Fibroblast of skin of right biceps (primary cell): ENCODE measurements at regions not wholly inside any gene's neighbourhood (a gene's known extent, or its start where the extent isn't known, plus 50 kb on each side); places are given as distances from the start of the nearest gene placed in this dataset.
"Not testable (repeated sequence)": the region's sequence is repeated elsewhere in the genome, so short reads cannot be mapped to it uniquely, and the experiment has no call there.

ENCODE experiments used
- DNase-seq: peaks from one replicate; pipeline ENCODE4 v3.0.0-alpha.2; 2013

GRCh38 chr1:118828038-118828437, 160.1 kb downstream of the TBX15 start:
- DNase-seq, result peak; percentile 61

- DNase-seq, result no peak
Measured at GRCh38 chr1:118827636-118828035, 160.5 kb downstream of the TBX15 start.

GRCh38 chr1:118827207-118827606, 160.9 kb downstream of the TBX15 start:
- no peak for DNase-seq

- DNase-seq, result no peak
Measured at GRCh38 chr1:118826669-118827068, 161.5 kb downstream of the TBX15 start.

GRCh38 chr1:118825619-118826018, 162.5 kb downstream of the TBX15 start:
- DNase-seq, result no peak

GRCh38 chr1:118821801-118822200, 166.3 kb downstream of the TBX15 start:
- DNase-seq, result peak; percentile 27

GRCh38 chr1:118820864-118821263, 167.3 kb downstream of the TBX15 start:
- no peak for DNase-seq

- DNase-seq, result no peak
Measured at GRCh38 chr1:118815909-118816308, 172.2 kb downstream of the TBX15 start.

GRCh38 chr1:118812555-118812954, 175.6 kb downstream of the TBX15 start:
- no peak for DNase-seq

- DNase-seq, result no peak
Measured at GRCh38 chr1:118811156-118811555, 177.0 kb downstream of the TBX15 start.

- DNase-seq, result no peak
Measured at GRCh38 chr1:118809586-118809985, 178.6 kb downstream of the TBX15 start.

- DNase-seq, result not testable (repeated sequence)
Measured at GRCh38 chr1:118803128-118803527, 185.0 kb downstream of the TBX15 start.

GRCh38 chr1:118791094-118791691, 196.9 kb downstream of the TBX15 start:
- DNase-seq, result no peak

GRCh38 chr1:118788463-118788862, 199.7 kb downstream of the TBX15 start:
- DNase-seq, result peak; percentile 94

- peak; percentile 31 for DNase-seq
Measured at GRCh38 chr1:118786454-118787155, 201.5 kb downstream of the TBX15 start.

GRCh38 chr1:118785246-118785645, 202.9 kb downstream of the TBX15 start:
- peak; percentile 83 for DNase-seq

- DNase-seq, result no peak
Measured at GRCh38 chr1:118783095-118783758, 204.9 kb downstream of the TBX15 start.

GRCh38 chr1:118773656-118774055, 214.5 kb downstream of the TBX15 start:
- DNase-seq, result peak; percentile 32

GRCh38 chr1:118767971-118768370, 220.2 kb downstream of the TBX15 start:
- DNase-seq, result no peak

- no peak for DNase-seq
Measured at GRCh38 chr1:118753976-118754375, 234.2 kb downstream of the TBX15 start.

- peak; percentile 43 for DNase-seq
Measured at GRCh38 chr1:118751166-118751565, 237.0 kb downstream of the TBX15 start.

GRCh38 chr1:118744420-118744819, 243.7 kb downstream of the TBX15 start:
- DNase-seq, result no peak

GRCh38 chr1:118739501-118739900, 248.6 kb downstream of the TBX15 start:
- peak; percentile 46 for DNase-seq

GRCh38 chr1:118736322-118736721, 251.8 kb downstream of the TBX15 start:
- no peak for DNase-seq
